WTC11 (cell line): ENCODE measurements at regions not wholly inside any gene's neighbourhood (a gene's known extent, or its start where the extent isn't known, plus 50 kb on each side); places are given as distances from the start of the nearest gene placed in this dataset.

Experiments used
- ATAC-seq: fragments of 200-7000 bp; cut with Tn5 transposase; 2 replicates; pipeline ENCODE4 v1.10.0; 2021; ENCODE audit warnings: mild to moderate bottlenecking, moderate library complexity
- CTCF ChIA-PET: fragments of 300-600 bp; sonication (Branson Sonifier 250); formaldehyde crosslinking; loops from one replicate; lab custom pipeline; 2021; ENCODE audit warnings: antibody characterized with exemption; lab: Charles Lee
- POLR2A ChIA-PET: fragments of 350-600 bp; sonication (Branson Sonifier 250); formaldehyde crosslinking; loops from one replicate; lab custom pipeline; 2021; ENCODE audit warnings: antibody characterized with exemption; lab: Charles Lee
- DNase-seq: peaks from one replicate; pipeline ENCODE4 v3.0.0; 2021; ENCODE audit warnings: low spot score
- H3K27ac Mint-ChIP-seq: 2 replicates; pipeline ENCODE4 v1.8.0; 2021; ENCODE audit warnings: mixed read lengths
- H3K27me3 Mint-ChIP-seq: 2 replicates; pipeline ENCODE4 v1.8.0; 2021; ENCODE audit warnings: low read depth, mild to moderate bottlenecking, moderate library complexity, mixed read lengths
- H3K36me3 Mint-ChIP-seq: 2 replicates; pipeline ENCODE4 v1.8.0; 2021; ENCODE audit warnings: mixed read lengths
- H3K4me1 Mint-ChIP-seq: 2 replicates; pipeline ENCODE4 v1.8.0; 2022; ENCODE audit warnings: mixed read lengths
- H3K4me3 Mint-ChIP-seq: 2 replicates; pipeline ENCODE4 v1.8.0; 2021; ENCODE audit warnings: mild to moderate bottlenecking, moderate library complexity, mixed read lengths
- H3K9me3 Mint-ChIP-seq: 2 replicates; pipeline ENCODE4 v1.8.0; 2021; ENCODE audit warnings: mixed read lengths
- GTF2I ChIP-seq: fragments of 250-450 bp; sonication (Bioruptor Pico); conservative IDR thresholded peaks from 2 replicates; pipeline ENCODE4 v1.4.0; 2021; ENCODE audit warnings: mild to moderate bottlenecking
- IRF2 ChIP-seq: sonication (generic); formaldehyde crosslinking; IDR thresholded peaks from 2 replicates; pipeline ENCODE4 v1.8.0; 2022; ENCODE audit warnings: low read depth, missing genetic modification reagents, borderline replicate concordance
- NFYB ChIP-seq: sonication (generic); formaldehyde crosslinking; conservative IDR thresholded peaks from 2 replicates; pipeline ENCODE4 v1.8.0; 2022; ENCODE audit warnings: low read depth, missing genetic modification reagents
- NR1H2 ChIP-seq: sonication (generic); formaldehyde crosslinking; IDR thresholded peaks from 2 replicates; pipeline ENCODE4 v1.9.0; 2021; ENCODE audit warnings: mild to moderate bottlenecking, moderate library complexity, missing genetic modification reagents
- NR3C1 ChIP-seq: sonication (generic); formaldehyde crosslinking; conservative IDR thresholded peaks from 2 replicates; pipeline ENCODE4 v1.8.1; 2023; ENCODE audit warnings: low read depth, mild to moderate bottlenecking, missing genetic modification reagents
- SMAD3 ChIP-seq: sonication (generic); formaldehyde crosslinking; IDR thresholded peaks from 2 replicates; pipeline ENCODE4 v1.8.0; 2022; ENCODE audit warnings: missing genetic modification reagents, mild to moderate bottlenecking, borderline replicate concordance
- SMAD4 ChIP-seq: sonication (generic); formaldehyde crosslinking; IDR thresholded peaks from 2 replicates; pipeline ENCODE4 v1.8.0; 2022; ENCODE audit warnings: mild to moderate bottlenecking, missing genetic modification reagents
- TCF7 ChIP-seq: sonication (generic); formaldehyde crosslinking; IDR thresholded peaks from 2 replicates; pipeline ENCODE4 v1.8.0; 2022; ENCODE audit warnings: mild to moderate bottlenecking, low read depth, missing genetic modification reagents, moderate library complexity
- USF1 ChIP-seq: sonication (generic); formaldehyde crosslinking; IDR thresholded peaks from 2 replicates; pipeline ENCODE4 v1.8.0; 2022; ENCODE audit warnings: mild to moderate bottlenecking, missing genetic modification reagents
- ZNF425 ChIP-seq: fragments of 250-450 bp; sonication (Bioruptor Pico); conservative IDR thresholded peaks from 2 replicates; pipeline ENCODE4 v1.9.0; 2021; ENCODE audit warnings: mild to moderate bottlenecking
- ZNF532 ChIP-seq: fragments of 250-450 bp; sonication (Bioruptor Pico); IDR thresholded peaks from 2 replicates; pipeline ENCODE4 v1.9.0; 2021; ENCODE audit warnings: mild to moderate bottlenecking, borderline replicate concordance
- TF ChIP-seq, protein P1 (sequence below): sonication (generic); formaldehyde crosslinking; IDR thresholded peaks from 2 replicates; pipeline ENCODE4 v1.8.1; 2023; ENCODE audit warnings: mild to moderate bottlenecking, missing genetic modification reagents, borderline replicate concordance
- TF ChIP-seq, protein P2 (sequence below): sonication (generic); formaldehyde crosslinking; IDR thresholded peaks from 2 replicates; pipeline ENCODE4 v1.8.1; 2023; ENCODE audit warnings: mild to moderate bottlenecking, missing genetic modification reagents, moderate library complexity
- TF ChIP-seq, protein P3 (sequence below): sonication (generic); formaldehyde crosslinking; IDR thresholded peaks from 2 replicates; pipeline ENCODE4 v1.8.0; 2023; ENCODE audit warnings: missing genetic modification reagents

DNA sequence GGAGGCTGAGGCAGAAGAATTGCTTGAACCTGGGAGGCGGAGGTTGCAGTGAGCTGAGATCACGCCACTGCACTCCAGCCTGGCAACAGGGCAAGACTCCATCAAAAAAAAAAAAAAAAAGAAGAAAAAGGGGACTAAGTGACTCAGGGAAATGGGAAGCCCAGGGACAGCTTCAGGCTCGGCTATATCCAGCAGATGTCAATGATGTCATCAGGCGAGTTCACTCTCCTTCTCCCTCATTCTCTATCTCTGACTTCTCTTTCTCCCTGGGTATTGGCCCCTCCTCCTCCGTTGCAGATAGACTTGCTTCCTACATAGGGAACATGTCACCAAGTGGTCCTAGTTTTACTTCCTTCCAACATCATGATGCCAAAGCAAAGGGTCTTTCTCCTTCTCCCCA is 316.8 kb downstream of the TFAP2C start:
- CTCF ChIA-PET: interaction anchor here (1.6 kb wide), 1 partner anchor 197 kb away, joined by 3 read pairs; no protein-coding TSS in a partner anchor
- Mint-ChIP-seq H3K27ac (no peak overlapping the region), H3K9me3 (no peaks in the 10 kb centered on the region), H3K27me3 (peaks cover 3% of the 10 kb centered on the region), H3K4me3 (no peak overlapping the region), H3K4me1 (peaks cover 5% of the 10 kb centered on the region), H3K36me3 (no peaks in the 10 kb centered on the region)
- no peak for ATAC-seq
- TF ChIP-seq TCF7 (CRISPR knock-in tag) (no peak), IRF2 (CRISPR knock-in tag) (no peak), NR1H2 (no peak), ZNF425 (CRISPR knock-in tag) (no peak), NR3C1 (CRISPR knock-in tag) (no peak), SMAD3 (no peak), SMAD4 (CRISPR knock-in tag) (no peak), GTF2I (CRISPR knock-in tag) (no peak), USF1 (CRISPR knock-in tag) (no peak)
- TF ChIP-seq, protein P1, sequence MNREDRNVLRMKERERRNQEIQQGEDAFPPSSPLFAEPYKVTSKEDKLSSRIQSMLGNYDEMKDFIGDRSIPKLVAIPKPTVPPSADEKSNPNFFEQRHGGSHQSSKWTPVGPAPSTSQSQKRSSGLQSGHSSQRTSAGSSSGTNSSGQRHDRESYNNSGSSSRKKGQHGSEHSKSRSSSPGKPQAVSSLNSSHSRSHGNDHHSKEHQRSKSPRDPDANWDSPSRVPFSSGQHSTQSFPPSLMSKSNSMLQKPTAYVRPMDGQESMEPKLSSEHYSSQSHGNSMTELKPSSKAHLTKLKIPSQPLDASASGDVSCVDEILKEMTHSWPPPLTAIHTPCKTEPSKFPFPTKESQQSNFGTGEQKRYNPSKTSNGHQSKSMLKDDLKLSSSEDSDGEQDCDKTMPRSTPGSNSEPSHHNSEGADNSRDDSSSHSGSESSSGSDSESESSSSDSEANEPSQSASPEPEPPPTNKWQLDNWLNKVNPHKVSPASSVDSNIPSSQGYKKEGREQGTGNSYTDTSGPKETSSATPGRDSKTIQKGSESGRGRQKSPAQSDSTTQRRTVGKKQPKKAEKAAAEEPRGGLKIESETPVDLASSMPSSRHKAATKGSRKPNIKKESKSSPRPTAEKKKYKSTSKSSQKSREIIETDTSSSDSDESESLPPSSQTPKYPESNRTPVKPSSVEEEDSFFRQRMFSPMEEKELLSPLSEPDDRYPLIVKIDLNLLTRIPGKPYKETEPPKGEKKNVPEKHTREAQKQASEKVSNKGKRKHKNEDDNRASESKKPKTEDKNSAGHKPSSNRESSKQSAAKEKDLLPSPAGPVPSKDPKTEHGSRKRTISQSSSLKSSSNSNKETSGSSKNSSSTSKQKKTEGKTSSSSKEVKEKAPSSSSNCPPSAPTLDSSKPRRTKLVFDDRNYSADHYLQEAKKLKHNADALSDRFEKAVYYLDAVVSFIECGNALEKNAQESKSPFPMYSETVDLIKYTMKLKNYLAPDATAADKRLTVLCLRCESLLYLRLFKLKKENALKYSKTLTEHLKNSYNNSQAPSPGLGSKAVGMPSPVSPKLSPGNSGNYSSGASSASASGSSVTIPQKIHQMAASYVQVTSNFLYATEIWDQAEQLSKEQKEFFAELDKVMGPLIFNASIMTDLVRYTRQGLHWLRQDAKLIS (CRISPR knock-in tag): no peak
- TF ChIP-seq, protein P2, sequence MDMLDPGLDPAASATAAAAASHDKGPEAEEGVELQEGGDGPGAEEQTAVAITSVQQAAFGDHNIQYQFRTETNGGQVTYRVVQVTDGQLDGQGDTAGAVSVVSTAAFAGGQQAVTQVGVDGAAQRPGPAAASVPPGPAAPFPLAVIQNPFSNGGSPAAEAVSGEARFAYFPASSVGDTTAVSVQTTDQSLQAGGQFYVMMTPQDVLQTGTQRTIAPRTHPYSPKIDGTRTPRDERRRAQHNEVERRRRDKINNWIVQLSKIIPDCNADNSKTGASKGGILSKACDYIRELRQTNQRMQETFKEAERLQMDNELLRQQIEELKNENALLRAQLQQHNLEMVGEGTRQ: no peak
- TF ChIP-seq, protein P3, sequence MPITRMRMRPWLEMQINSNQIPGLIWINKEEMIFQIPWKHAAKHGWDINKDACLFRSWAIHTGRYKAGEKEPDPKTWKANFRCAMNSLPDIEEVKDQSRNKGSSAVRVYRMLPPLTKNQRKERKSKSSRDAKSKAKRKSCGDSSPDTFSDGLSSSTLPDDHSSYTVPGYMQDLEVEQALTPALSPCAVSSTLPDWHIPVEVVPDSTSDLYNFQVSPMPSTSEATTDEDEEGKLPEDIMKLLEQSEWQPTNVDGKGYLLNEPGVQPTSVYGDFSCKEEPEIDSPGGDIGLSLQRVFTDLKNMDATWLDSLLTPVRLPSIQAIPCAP (CRISPR knock-in tag): no peak
- DNase-seq: no peak
- POLR2A ChIA-PET: no interaction called here

GRCh38 chr20:56949318-56949717 is 317.1 kb downstream of the BMP7 start:
- Mint-ChIP-seq H3K27ac (no peak overlapping the region), H3K9me3 (no peaks in the 10 kb centered on the region), H3K4me1 (peaks cover 17% of the 10 kb centered on the region), H3K4me3 (no peak overlapping the region), H3K36me3 (no peaks in the 10 kb centered on the region), H3K27me3 (peaks cover 8% of the 10 kb centered on the region)
- TF ChIP-seq NFYB (CRISPR knock-in tag): peak; percentile 83
- TF ChIP-seq USF1 (CRISPR knock-in tag): peak; percentile 91
- no peak for TF ChIP-seq ZNF532
- TF ChIP-seq, protein P2: peak; percentile 93
- peak; percentile 93 for ATAC-seq
- POLR2A ChIA-PET: no interaction called here
- DNase-seq: peak; percentile 49
- CTCF ChIA-PET: interaction anchor here (0.8 kb wide), 1 partner anchor 8 kb away, joined by 3 read pairs; no protein-coding TSS in a partner anchor
